ENCODE measurements at regions not wholly inside any gene's neighbourhood (a gene's known extent, or its start where the extent isn't known, plus 50 kb on each side); places are given as distances from the start of the nearest gene placed in this dataset.
"Not testable (repeated sequence)": the region's sequence is repeated elsewhere in the genome, so short reads cannot be mapped to it uniquely, and the experiment has no call there.

DNA sequence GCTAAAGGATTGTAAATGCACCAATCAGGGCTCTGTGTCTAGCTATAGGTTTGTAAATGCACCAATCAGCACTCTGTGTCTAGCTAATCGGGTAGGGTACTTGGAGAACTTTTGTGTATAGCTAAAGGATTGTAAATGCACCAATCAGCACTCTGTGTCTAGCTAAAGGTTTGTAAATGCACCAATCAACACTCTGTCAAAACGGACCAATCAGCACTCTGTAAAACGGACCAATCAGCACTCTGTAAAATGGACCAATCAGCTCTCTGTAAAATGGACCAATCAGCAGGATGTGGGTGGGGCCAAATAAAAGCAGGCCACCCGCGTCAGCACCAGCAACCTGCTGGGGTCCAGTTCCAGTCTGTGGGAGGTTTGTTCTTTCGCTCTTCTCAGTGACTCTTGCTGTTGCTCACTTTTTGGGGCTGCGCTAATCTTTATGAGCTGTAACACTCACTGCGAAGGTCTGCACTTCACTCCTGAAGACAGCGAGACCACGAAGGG, 110.3 kb downstream of the KCNK1 start:
- TF ChIP-seq MYC (IDR thresholded peaks at IDR 0.05; ENCODE audit: borderline replicate concordance, low read length); POLR2A (IDR thresholded peaks at IDR 0.05; ENCODE audit: low read length); JUNB (IDR thresholded peaks at IDR 0.05); KDM5A (IDR thresholded peaks at IDR 0.05); BHLHE40 (IDR thresholded peaks at IDR 0.05; ENCODE audit: low read depth, low read length); ZNF302 (CRISPR knock-in tag; IDR thresholded peaks at IDR 0.05); KDM1A (IDR thresholded peaks at IDR 0.05; ENCODE audit: low read depth); EP300 (IDR thresholded peaks at IDR 0.05): not testable (repeated sequence)
- TF ChIP-seq, protein P1, sequence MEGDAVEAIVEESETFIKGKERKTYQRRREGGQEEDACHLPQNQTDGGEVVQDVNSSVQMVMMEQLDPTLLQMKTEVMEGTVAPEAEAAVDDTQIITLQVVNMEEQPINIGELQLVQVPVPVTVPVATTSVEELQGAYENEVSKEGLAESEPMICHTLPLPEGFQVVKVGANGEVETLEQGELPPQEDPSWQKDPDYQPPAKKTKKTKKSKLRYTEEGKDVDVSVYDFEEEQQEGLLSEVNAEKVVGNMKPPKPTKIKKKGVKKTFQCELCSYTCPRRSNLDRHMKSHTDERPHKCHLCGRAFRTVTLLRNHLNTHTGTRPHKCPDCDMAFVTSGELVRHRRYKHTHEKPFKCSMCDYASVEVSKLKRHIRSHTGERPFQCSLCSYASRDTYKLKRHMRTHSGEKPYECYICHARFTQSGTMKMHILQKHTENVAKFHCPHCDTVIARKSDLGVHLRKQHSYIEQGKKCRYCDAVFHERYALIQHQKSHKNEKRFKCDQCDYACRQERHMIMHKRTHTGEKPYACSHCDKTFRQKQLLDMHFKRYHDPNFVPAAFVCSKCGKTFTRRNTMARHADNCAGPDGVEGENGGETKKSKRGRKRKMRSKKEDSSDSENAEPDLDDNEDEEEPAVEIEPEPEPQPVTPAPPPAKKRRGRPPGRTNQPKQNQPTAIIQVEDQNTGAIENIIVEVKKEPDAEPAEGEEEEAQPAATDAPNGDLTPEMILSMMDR (IDR thresholded peaks at IDR 0.05), result not testable (repeated sequence)

Data from A549 (cell line).